SH-SY5Y (cell line): ENCODE measurements at regions not wholly inside any gene's neighbourhood (a gene's known extent, or its start where the extent isn't known, plus 50 kb on each side); places are given as distances from the start of the nearest gene placed in this dataset.

ENCODE experiments used
- GATA2 ChIP-seq: IDR thresholded peaks from 2 replicates; pipeline ENCODE4 v1.6.1; 2011; ENCODE audit warnings: mild to moderate bottlenecking, low read depth, low read length
- GATA3 ChIP-seq: IDR thresholded peaks from 2 replicates; pipeline ENCODE4 v1.6.1; 2011; ENCODE audit warnings: low read depth, mild to moderate bottlenecking, low read length, moderate library complexity

DNA sequence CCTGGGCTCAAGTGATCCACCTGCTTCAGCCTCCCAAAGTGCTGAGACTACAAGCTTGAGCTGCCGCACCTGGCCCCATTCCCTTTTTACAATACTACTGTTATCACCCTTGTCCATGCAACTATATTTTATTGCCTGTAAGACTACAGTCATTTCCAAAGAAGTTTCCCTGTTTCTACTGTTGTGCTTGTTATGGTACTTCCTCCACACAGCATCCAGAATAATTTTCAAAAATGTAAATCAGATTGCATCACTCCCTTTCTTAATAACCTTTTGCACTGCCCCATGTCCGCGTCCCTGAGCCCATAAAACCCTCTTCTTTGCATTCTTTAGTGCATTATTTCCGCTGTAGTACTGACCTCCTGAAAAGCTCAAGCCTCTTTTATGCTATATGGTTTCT is 128.9 kb upstream of the AKIRIN2 start:
- TF ChIP-seq GATA2 (no peak), GATA3 (no peak)
